ENCODE measurements at regions not wholly inside any gene's neighbourhood (a gene's known extent, or its start where the extent isn't known, plus 50 kb on each side); places are given as distances from the start of the nearest gene placed in this dataset.

- no peaks in the 10 kb centered on the region for H4K20me1 ChIP-seq (ENCODE audit: control insufficient read depth, insufficient read depth, low read length, poor library complexity, severe bottlenecking)
- WGBS (ENCODE audit: insufficient coverage) = 83% methylated on average over 1 of the region's 7 CpGs
- CTCF ChIA-PET = no interaction called here
- H3K4me3 ChIP-seq (ENCODE audit: control extremely low read depth in 1 of 5, extremely low read depth in 1 of 5, insufficient read depth in 1 of 5, low read depth in 2 of 5, low read length in 4 of 5) = no peak overlapping the region
- H3K27me3 ChIP-seq (replicated peaks in 1 of 4; ENCODE audit: control extremely low read depth in 1 of 4, control insufficient read depth in 3 of 4, insufficient read depth in 4 of 4, low read length in 3 of 4) = no peaks in the 10 kb centered on the region
- no peak overlapping the region for H3K27ac ChIP-seq (ENCODE audit: low read length in 2 of 2)
- no peaks in the 10 kb centered on the region for H3K36me3 ChIP-seq (replicated peaks in 1 of 2; ENCODE audit: control extremely low read depth in 1 of 2, control insufficient read depth in 1 of 2, extremely low read depth in 1 of 2, insufficient read depth in 2 of 2, low read length in 1 of 2)
- TF ChIP-seq CTCF (IDR thresholded peaks at IDR 0.05) = no peak
- Mint-ChIP-seq H3K27ac (no peak overlapping the region), H3K27me3 (peaks cover 19% of the 10 kb centered on the region), H3K9me3 (ENCODE audit: insufficient read depth) (no peaks in the 10 kb centered on the region), H3K4me1 (no peaks in the 10 kb centered on the region), H3K4me3 (no peak overlapping the region)
- H3K9ac ChIP-seq (ENCODE audit: low read length) = no peak overlapping the region
- DNase-seq = no peak
- no peak overlapping the region for H2AFZ ChIP-seq (ENCODE audit: insufficient read depth, low read depth, low read length, poor library complexity, severe bottlenecking)
- intact Hi-C loops (cut with micrococcal nuclease) = no loop called here
- peaks cover 0 to 17% (median 0%) of the 10 kb centered on the region in 3 donors for H3K9me3 ChIP-seq (ENCODE audit: control extremely low read depth in 1 of 3, control insufficient read depth in 2 of 3, insufficient read depth in 1 of 3, low read length in 2 of 3)
- H3K4me1 ChIP-seq (ENCODE audit: control insufficient read depth in 2 of 2, insufficient read depth in 2 of 2, low read length in 2 of 2) = no peaks in the 10 kb centered on the region
- H3K79me2 ChIP-seq (ENCODE audit: control insufficient read depth, insufficient read depth, low read length) = no peaks in the 10 kb centered on the region
- POLR2A ChIA-PET = no interaction called here
- no peak for ATAC-seq (ENCODE audit: low read depth)
- no peak overlapping the region for H3K4me2 ChIP-seq (replicated peaks; ENCODE audit: low read depth, low read length, poor library complexity, severe bottlenecking)
These were observed 481.1 kb downstream of the MIAT start for GRCh38 chr22:27138471-27138870.

GRCh38 chr22:27139935-27140511, 482.6 kb downstream of the MIAT start:
- H3K4me1 ChIP-seq (ENCODE audit: control insufficient read depth in 2 of 2, insufficient read depth in 2 of 2, low read length in 2 of 2) = no peaks in the 10 kb centered on the region
- H3K79me2 ChIP-seq (ENCODE audit: control insufficient read depth, insufficient read depth, low read length) = no peaks in the 10 kb centered on the region
- intact Hi-C loops (cut with micrococcal nuclease) = no loop called here
- no peak for ATAC-seq (ENCODE audit: low read depth)
- TF ChIP-seq CTCF (IDR thresholded peaks at IDR 0.05) (no peak), EZH2 (IDR thresholded peaks at IDR 0.05; ENCODE audit: borderline replicate concordance, insufficient read depth, low read depth, low read length, poor library complexity, severe bottlenecking) (no peak)
- H3K9me3 ChIP-seq (ENCODE audit: control extremely low read depth in 1 of 3, control insufficient read depth in 2 of 3, insufficient read depth in 1 of 3, low read length in 2 of 3) = peaks cover 0 to 17% (median 0%) of the 10 kb centered on the region in 3 donors
- H3K9ac ChIP-seq (ENCODE audit: low read length) = no peak overlapping the region
- no peaks in the 10 kb centered on the region for H3K36me3 ChIP-seq (replicated peaks in 1 of 2; ENCODE audit: control extremely low read depth in 1 of 2, control insufficient read depth in 1 of 2, extremely low read depth in 1 of 2, insufficient read depth in 2 of 2, low read length in 1 of 2)
- H3K27me3 ChIP-seq (replicated peaks in 1 of 4; ENCODE audit: control extremely low read depth in 1 of 4, control insufficient read depth in 3 of 4, insufficient read depth in 4 of 4, low read length in 3 of 4) = no peaks in the 10 kb centered on the region
- no peak overlapping the region for H3K27ac ChIP-seq (ENCODE audit: low read length in 2 of 2)
- Mint-ChIP-seq H3K4me3 (no peak overlapping the region), H3K27me3 (peaks cover 16% of the 10 kb centered on the region), H3K4me1 (no peaks in the 10 kb centered on the region), H3K9me3 (ENCODE audit: insufficient read depth) (no peaks in the 10 kb centered on the region), H3K27ac (no peak overlapping the region)
- H3K4me3 ChIP-seq (ENCODE audit: control extremely low read depth in 1 of 5, extremely low read depth in 1 of 5, insufficient read depth in 1 of 5, low read depth in 2 of 5, low read length in 4 of 5) = no peak overlapping the region
- DNase-seq = no peak
- POLR2A ChIA-PET = no interaction called here
- 94% methylated on average over 11 of the region's 11 CpGs for WGBS (ENCODE audit: insufficient coverage)
- H2AFZ ChIP-seq (ENCODE audit: insufficient read depth, low read depth, low read length, poor library complexity, severe bottlenecking) = no peak overlapping the region
- no peak overlapping the region for H3K4me2 ChIP-seq (replicated peaks; ENCODE audit: low read depth, low read length, poor library complexity, severe bottlenecking)
- CTCF ChIA-PET = no interaction called here
- H4K20me1 ChIP-seq (ENCODE audit: control insufficient read depth, insufficient read depth, low read length, poor library complexity, severe bottlenecking) = no peaks in the 10 kb centered on the region
